H9 (cell line): ENCODE measurements at regions not wholly inside any gene's neighbourhood (a gene's known extent, or its start where the extent isn't known, plus 50 kb on each side); places are given as distances from the start of the nearest gene placed in this dataset.

Source experiments
- DNase-seq: peaks from one replicate; pipeline ENCODE4 v3.0.0-alpha.2; 2017
- H2AFZ ChIP-seq: one replicate; pipeline ENCODE4 v1.6.1; 2013; ENCODE audit warnings: mild to moderate bottlenecking, low read length, control low read depth, moderate library complexity
- H2AK5ac ChIP-seq: 2 replicates; pipeline ENCODE4 v1.6.1; 2013; ENCODE audit warnings: low read length, control low read depth, mixed read lengths; ENCODE audit not compliant: insufficient read length
- H2BK120ac ChIP-seq: one replicate; pipeline ENCODE4 v1.6.1; 2013; ENCODE audit warnings: low read depth, mild to moderate bottlenecking, low read length, control low read depth, inconsistent platforms; ENCODE audit not compliant: poor library complexity, severe bottlenecking
- H2BK12ac ChIP-seq: 2 replicates; pipeline ENCODE4 v1.6.1; 2013; ENCODE audit warnings: low read length, control low read depth, mixed read lengths, low read depth; ENCODE audit not compliant: insufficient read length
- H2BK15ac ChIP-seq: 2 replicates; pipeline ENCODE4 v1.6.1; 2013; ENCODE audit warnings: low read depth, low read length, control low read depth
- H2BK20ac ChIP-seq: one replicate; pipeline ENCODE4 v1.6.1; 2013; ENCODE audit warnings: low read depth, mild to moderate bottlenecking, low read length, control low read depth, inconsistent platforms; ENCODE audit not compliant: poor library complexity, severe bottlenecking
- H2BK5ac ChIP-seq: 2 replicates; pipeline ENCODE4 v1.6.1; 2013; ENCODE audit warnings: low read length, control low read depth, mixed read lengths; ENCODE audit not compliant: insufficient read length
- H3K14ac ChIP-seq: 2 replicates; pipeline ENCODE4 v1.6.1; 2013; ENCODE audit warnings: low read length, control low read depth; ENCODE audit not compliant: insufficient read depth
- H3K18ac ChIP-seq: 2 replicates; pipeline ENCODE4 v1.6.1; 2013; ENCODE audit warnings: low read depth, mild to moderate bottlenecking, mixed read lengths, low read length, control low read depth; ENCODE audit not compliant: insufficient read length
- H3K23ac ChIP-seq: 2 replicates; pipeline ENCODE4 v1.6.1; 2013; ENCODE audit warnings: low read length, control low read depth, mixed read lengths, low read depth; ENCODE audit not compliant: insufficient read length
- H3K23me2 ChIP-seq: 2 replicates; pipeline ENCODE4 v1.6.1; 2013; ENCODE audit warnings: low read depth, mild to moderate bottlenecking, mixed read lengths, low read length, control low read depth; ENCODE audit not compliant: insufficient read length, poor library complexity, severe bottlenecking
- H3K27ac ChIP-seq: 2 replicates; pipeline ENCODE4 v1.5.1; 2013; ENCODE audit warnings: low read length, control low read depth, mixed read lengths, low read depth; ENCODE audit not compliant: insufficient read length
- H3K27me3 ChIP-seq: 2 replicates; pipeline ENCODE4 v1.6.1; 2013; ENCODE audit warnings: low read length, control low read depth, inconsistent platforms; ENCODE audit not compliant: insufficient read depth
- H3K4ac ChIP-seq: 2 replicates; pipeline ENCODE4 v1.6.1; 2013; ENCODE audit warnings: low read depth, mild to moderate bottlenecking, control low read depth, inconsistent platforms, low read length, moderate library complexity
- H3K4me1 ChIP-seq: 2 replicates; pipeline ENCODE4 v1.6.1; 2013; ENCODE audit warnings: low read length, control low read depth, inconsistent platforms; ENCODE audit not compliant: insufficient read depth
- H3K4me2 ChIP-seq: 2 replicates; pipeline ENCODE4 v1.6.1; 2013; ENCODE audit warnings: low read length, control low read depth, mixed read lengths; ENCODE audit not compliant: insufficient read length, insufficient read depth
- H3K56ac ChIP-seq: 2 replicates; pipeline ENCODE4 v1.6.1; 2013; ENCODE audit warnings: low read depth, mild to moderate bottlenecking, mixed read lengths, low read length, control low read depth; ENCODE audit not compliant: insufficient read length
- H3K79me1 ChIP-seq: 2 replicates; pipeline ENCODE4 v1.6.1; 2013; ENCODE audit warnings: low read depth, mild to moderate bottlenecking, moderate library complexity, low read length, control low read depth, inconsistent platforms; ENCODE audit not compliant: insufficient read depth, poor library complexity, severe bottlenecking
- H3K79me2 ChIP-seq: 2 replicates; pipeline ENCODE4 v1.6.1; 2013; ENCODE audit warnings: low read length, control low read depth, inconsistent platforms; ENCODE audit not compliant: insufficient read depth
- H3K9ac ChIP-seq: 2 replicates; pipeline ENCODE4 v1.6.1; 2013; ENCODE audit warnings: low read length, control low read depth, mixed read lengths; ENCODE audit not compliant: insufficient read length; ENCODE audit errors: extremely low read depth
- H3K9me3 ChIP-seq: one replicate; pipeline ENCODE4 v1.6.1; 2013; ENCODE audit warnings: low read depth, low read length, inconsistent platforms; ENCODE audit not compliant: control insufficient read depth
- H3T11ph ChIP-seq: one replicate; pipeline ENCODE4 v1.6.1; 2013; ENCODE audit warnings: mild to moderate bottlenecking, low read length, control low read depth, inconsistent platforms
- H4K20me1 ChIP-seq: one replicate; pipeline ENCODE4 v1.6.1; 2013; ENCODE audit not compliant: control insufficient read depth, insufficient read length, insufficient read depth
- H4K5ac ChIP-seq: 2 replicates; pipeline ENCODE4 v1.6.1; 2013; ENCODE audit warnings: low read depth, mild to moderate bottlenecking, mixed read lengths, low read length, control low read depth; ENCODE audit not compliant: insufficient read length
- H4K8ac ChIP-seq: replicated peaks from 2 replicates; pipeline ENCODE4 v1.6.1; 2013; ENCODE audit warnings: low read length, control low read depth, mixed read lengths, low read depth; ENCODE audit not compliant: insufficient read length
- H4K91ac ChIP-seq: 2 replicates; pipeline ENCODE4 v1.6.1; 2013; ENCODE audit warnings: low read depth, mild to moderate bottlenecking, moderate library complexity, mixed read lengths, low read length, control low read depth; ENCODE audit not compliant: insufficient read length
- H3K27ac Mint-ChIP-seq, 3 experiments: 2 replicates in 2 of 3; 3 replicates in 1 of 3; pipeline ENCODE4 v1.8.0; 2020 to 2021; ENCODE audit warnings: mixed read lengths in 3 of 3, mild to moderate bottlenecking in 1 of 3, moderate library complexity in 1 of 3
- H3K27me3 Mint-ChIP-seq: 2 replicates; pipeline ENCODE4 v1.8.0; 2021; ENCODE audit warnings: low read depth, mild to moderate bottlenecking, moderate library complexity, mixed read lengths
- H3K36me3 Mint-ChIP-seq, 3 experiments: 2 replicates in 2 of 3; 3 replicates in 1 of 3; pipeline ENCODE4 v1.8.0; 2020 to 2021; ENCODE audit warnings: low read depth in 3 of 3, mixed read lengths in 3 of 3; ENCODE audit not compliant: insufficient read depth in 1 of 3
- H3K4me1 Mint-ChIP-seq, 2 experiments: 2 replicates each; pipeline ENCODE4 v1.8.0; 2020; ENCODE audit warnings: mixed read lengths in 2 of 2
- H3K4me3 Mint-ChIP-seq, 2 experiments: 2 replicates in 1 of 2; 3 replicates in 1 of 2; pipeline ENCODE4 v1.8.0; 2020 to 2021; ENCODE audit warnings: mild to moderate bottlenecking in 2 of 2, mixed read lengths in 2 of 2, moderate library complexity in 1 of 2
- H3K9me3 Mint-ChIP-seq, 2 experiments: 2 replicates in 1 of 2; 3 replicates in 1 of 2; pipeline ENCODE4 v1.8.0; 2020; ENCODE audit warnings: mild to moderate bottlenecking in 2 of 2, mixed read lengths in 2 of 2, moderate library complexity in 1 of 2
- CTCF ChIP-seq: fragments of 200-600 bp; sonication (generic); conservative IDR thresholded peaks from 3 replicates; pipeline ENCODE4 v1.8.0; 2021; ENCODE audit warnings: antibody characterized with exemption, mild to moderate bottlenecking
- WGBS: extraction: QIAGEN DNeasy Blood & Tissue Kit; methylation state at CpG from one replicate; pipeline ENCODE4 v1.1.7; 2013; ENCODE audit warnings: missing lambda C conversion rate, low lambda C conversion rate, mixed read lengths; ENCODE audit not compliant: insufficient read length; ENCODE audit errors: extremely low coverage; 5-methylcytosine and 5-hydroxymethylcytosine counted together

GRCh38 chr3:106249159-106249558, 380.3 kb upstream of the CBLB start:
- no peaks in the 10 kb centered on the region for H3K79me1 ChIP-seq
- H3K27ac Mint-ChIP-seq = no peak overlapping the region
- no peak overlapping the region for H3T11ph ChIP-seq
- no peak overlapping the region for H2AK5ac ChIP-seq
- WGBS = 100% methylated on average over 2 of the region's 2 CpGs
- no peak overlapping the region for H2BK5ac ChIP-seq
- no peak overlapping the region for H2BK120ac ChIP-seq
- H4K20me1 ChIP-seq = no peaks in the 10 kb centered on the region
- H3K9ac ChIP-seq = no peak overlapping the region
- H3K79me2 ChIP-seq = no peaks in the 10 kb centered on the region
- H4K91ac ChIP-seq = no peak overlapping the region
- no peak overlapping the region for H3K4me3 Mint-ChIP-seq
- no peak for TF ChIP-seq CTCF
- no peaks in the 10 kb centered on the region for H3K23me2 ChIP-seq
- no peak overlapping the region for H2BK20ac ChIP-seq
- no peak overlapping the region for H3K4me2 ChIP-seq
- H3K27me3 Mint-ChIP-seq = no peaks in the 10 kb centered on the region
- H4K5ac ChIP-seq = no peak overlapping the region
- no peak overlapping the region for H4K8ac ChIP-seq
- H3K4ac ChIP-seq = no peak overlapping the region
- H3K18ac ChIP-seq = no peak overlapping the region
- no peaks in the 10 kb centered on the region; the same call in 1 of the 2 replicates for H3K4me1 ChIP-seq
- no peak overlapping the region for H2AFZ ChIP-seq
- H3K27me3 ChIP-seq = no peaks in the 10 kb centered on the region
- H3K4me1 Mint-ChIP-seq = no peaks in the 10 kb centered on the region
- H3K36me3 Mint-ChIP-seq = peaks cover 7 to 24% (median 11%) of the 10 kb centered on the region in 3 experiments; a peak in 5 of 7 replicates
- peaks cover 15 to 17% of the 10 kb centered on the region in 2 experiments; a peak in 4 of 5 replicates for H3K9me3 Mint-ChIP-seq
- no peak overlapping the region for H3K14ac ChIP-seq
- no peak overlapping the region for H3K27ac ChIP-seq
- no peak overlapping the region for H3K23ac ChIP-seq
- DNase-seq = no peak
- no peak overlapping the region for H2BK15ac ChIP-seq
- H3K56ac ChIP-seq = no peak overlapping the region
- no peak overlapping the region for H2BK12ac ChIP-seq
- H3K9me3 ChIP-seq = no peaks in the 10 kb centered on the region
